ENCODE measurements at regions not wholly inside any gene's neighbourhood (a gene's known extent, or its start where the extent isn't known, plus 50 kb on each side); places are given as distances from the start of the nearest gene placed in this dataset.

- Histone ChIP-seq H3K4me3 (no peak overlapping the region), H3K27ac (no peak overlapping the region), H3K36me3 (no peaks in the 10 kb centered on the region), H3K4me1 (no peaks in the 10 kb centered on the region), H3K27me3 (no peaks in the 10 kb centered on the region), H3K9me3 (no peaks in the 10 kb centered on the region)
- DNase-seq (ENCODE audit: low spot score in 2 of 2), result no peak
- TF ChIP-seq CTCF (IDR thresholded peaks at IDR 0.05) (no peak), POLR2A (IDR thresholded peaks at IDR 0.05) (no peak), POLR2AphosphoS5 (IDR thresholded peaks at IDR 0.05) (no peak), EP300 (IDR thresholded peaks at IDR 0.05) (no peak)
Observed at GRCh38 chr12:84791444-84791843, 121.2 kb downstream of the SLC6A15 start.

- Histone ChIP-seq H3K27me3 (no peaks in the 10 kb centered on the region), H3K4me3 (no peak overlapping the region), H3K9me3 (no peaks in the 10 kb centered on the region), H3K27ac (no peak overlapping the region), H3K4me1 (no peaks in the 10 kb centered on the region), H3K36me3 (no peaks in the 10 kb centered on the region)
- TF ChIP-seq CTCF (IDR thresholded peaks at IDR 0.05), result no peak
- no peak for TF ChIP-seq EP300 (IDR thresholded peaks at IDR 0.05)
- no peak for TF ChIP-seq POLR2AphosphoS5 (IDR thresholded peaks at IDR 0.05)
- no peak for TF ChIP-seq POLR2A (IDR thresholded peaks at IDR 0.05)
- no peak for DNase-seq (ENCODE audit: low spot score in 2 of 2)
Observed at GRCh38 chr12:84789184-84789583, 123.4 kb downstream of the SLC6A15 start.

- Histone ChIP-seq H3K4me3 (no peak overlapping the region), H3K27me3 (no peaks in the 10 kb centered on the region), H3K27ac (no peak overlapping the region), H3K4me1 (no peaks in the 10 kb centered on the region), H3K9me3 (no peaks in the 10 kb centered on the region), H3K36me3 (no peaks in the 10 kb centered on the region)
- TF ChIP-seq EP300 (IDR thresholded peaks at IDR 0.05) (no peak), POLR2AphosphoS5 (IDR thresholded peaks at IDR 0.05) (no peak), CTCF (IDR thresholded peaks at IDR 0.05) (no peak), POLR2A (IDR thresholded peaks at IDR 0.05) (no peak)
- DNase-seq (ENCODE audit: low spot score in 2 of 2), result no peak
- WGBS, result 66% methylated on average over 2 of the region's 2 CpGs
Observed at GRCh38 chr12:84787253-84787652, 125.3 kb downstream of the SLC6A15 start.

GRCh38 chr12:84786622-84787021 lies 126.0 kb downstream of the SLC6A15 start:
- TF ChIP-seq POLR2A (IDR thresholded peaks at IDR 0.05) (no peak), EP300 (IDR thresholded peaks at IDR 0.05) (no peak)
- no peak overlapping the region for H3K27ac ChIP-seq
- H3K4me1 ChIP-seq, result no peaks in the 10 kb centered on the region
- no peaks in the 10 kb centered on the region for H3K9me3 ChIP-seq
- H3K27me3 ChIP-seq, result no peaks in the 10 kb centered on the region
- H3K4me3 ChIP-seq, result no peak overlapping the region
- H3K36me3 ChIP-seq, result no peaks in the 10 kb centered on the region
- no peak for DNase-seq (ENCODE audit: low spot score in 2 of 2)

- TF ChIP-seq POLR2A (IDR thresholded peaks at IDR 0.05) (no peak), EP300 (IDR thresholded peaks at IDR 0.05) (no peak), CTCF (IDR thresholded peaks at IDR 0.05) (no peak), POLR2AphosphoS5 (IDR thresholded peaks at IDR 0.05) (no peak)
- no peak overlapping the region for H3K4me3 ChIP-seq
- H3K27ac ChIP-seq, result no peak overlapping the region
- H3K9me3 ChIP-seq, result no peaks in the 10 kb centered on the region
- H3K4me1 ChIP-seq, result no peaks in the 10 kb centered on the region
- no peaks in the 10 kb centered on the region for H3K36me3 ChIP-seq
- 19% methylated on average over 1 of the region's 1 CpG for WGBS
- no peak for DNase-seq (ENCODE audit: low spot score in 2 of 2)
- H3K27me3 ChIP-seq, result no peaks in the 10 kb centered on the region
Observed at GRCh38 chr12:84785951-84786350, 126.6 kb downstream of the SLC6A15 start.

GRCh38 chr12:84785281-84785680 lies 127.3 kb downstream of the SLC6A15 start:
- Histone ChIP-seq H3K4me1 (no peaks in the 10 kb centered on the region), H3K27me3 (no peaks in the 10 kb centered on the region), H3K4me3 (no peak overlapping the region), H3K36me3 (no peaks in the 10 kb centered on the region), H3K27ac (no peak overlapping the region), H3K9me3 (no peaks in the 10 kb centered on the region)
- WGBS, result 67% methylated on average over 1 of the region's 1 CpG
- TF ChIP-seq POLR2A (IDR thresholded peaks at IDR 0.05) (no peak), CTCF (IDR thresholded peaks at IDR 0.05) (no peak), POLR2AphosphoS5 (IDR thresholded peaks at IDR 0.05) (no peak), EP300 (IDR thresholded peaks at IDR 0.05) (no peak)
- DNase-seq (ENCODE audit: low spot score in 2 of 2), result no peak
